Tibial nerve (tissue), 4 donors: ENCODE measurements at regions not wholly inside any gene's neighbourhood (a gene's known extent, or its start where the extent isn't known, plus 50 kb on each side); places are given as distances from the start of the nearest gene placed in this dataset.
"Not testable (repeated sequence)": the region's sequence is repeated elsewhere in the genome, so short reads cannot be mapped to it uniquely, and the experiment has no call there.

Experiments used
- CTCF ChIP-seq, 5 experiments: fragments of 200-600 bp in 3 of 5; fragments of 450-650 bp in 2 of 5; sonication (generic) in 3 of 5; IDR thresholded peaks; one replicate each; pipeline ENCODE4 v1.5.1; 2016 to 2019; ENCODE audit warnings: antibody characterized with exemption in 5 of 5, mild to moderate bottlenecking in 3 of 5, moderate library complexity in 2 of 5
- EP300 ChIP-seq, 2 donors: sonication (generic); formaldehyde crosslinking; IDR thresholded peaks; one replicate each; pipeline ENCODE4 v1.6.1; 2017; ENCODE audit warnings: antibody characterized with exemption in 2 of 2, mild to moderate bottlenecking in 1 of 2

GRCh38 chr21:9733761-9734558, 787.4 kb upstream of the TPTE start:
- TF ChIP-seq CTCF, EP300 (IDR thresholded peaks at IDR 0.05): not testable (repeated sequence)
